Ishikawa (cell line): ENCODE measurements at regions not wholly inside any gene's neighbourhood (a gene's known extent, or its start where the extent isn't known, plus 50 kb on each side); places are given as distances from the start of the nearest gene placed in this dataset.

Source experiments
- CEBPB ChIP-seq: IDR thresholded peaks from 2 replicates; pipeline ENCODE4 v1.6.1; 2012
- CREB1 ChIP-seq: IDR thresholded peaks from 2 replicates; pipeline ENCODE4 v1.6.1; 2012; ENCODE audit warnings: low read depth
- EGR1 ChIP-seq: IDR thresholded peaks from 2 replicates; pipeline ENCODE4 v1.6.1; 2012
- EP300 ChIP-seq: IDR thresholded peaks from 2 replicates; pipeline ENCODE4 v1.6.1; 2012; ENCODE audit warnings: borderline replicate concordance
- FOXM1 ChIP-seq: IDR thresholded peaks from 2 replicates; pipeline ENCODE4 v1.6.1; 2012; ENCODE audit warnings: low read depth, borderline replicate concordance
- MAX ChIP-seq: IDR thresholded peaks from 2 replicates; pipeline ENCODE4 v1.6.1; 2012
- NFIC ChIP-seq: IDR thresholded peaks from 2 replicates; pipeline ENCODE4 v1.6.1; 2012
- RAD21 ChIP-seq: IDR thresholded peaks from 2 replicates; pipeline ENCODE4 v1.6.1; 2012; ENCODE audit warnings: low read depth
- REST ChIP-seq: IDR thresholded peaks from 2 replicates; pipeline ENCODE4 v1.6.1; 2012; ENCODE audit warnings: low read depth, mild to moderate bottlenecking
- TAF1 ChIP-seq: IDR thresholded peaks from 2 replicates; pipeline ENCODE4 v1.6.1; 2012; ENCODE audit warnings: low read depth, mild to moderate bottlenecking
- TCF12 ChIP-seq: IDR thresholded peaks from 2 replicates; pipeline ENCODE4 v1.6.1; 2012; ENCODE audit warnings: low read depth
- TEAD4 ChIP-seq: IDR thresholded peaks from 2 replicates; pipeline ENCODE4 v1.6.1; 2012
- USF1 ChIP-seq: IDR thresholded peaks from 2 replicates; pipeline ENCODE4 v1.6.1; 2012
- YY1 ChIP-seq: IDR thresholded peaks from 2 replicates; pipeline ENCODE4 v1.6.1; 2012; ENCODE audit warnings: low read depth
- ZBTB7A ChIP-seq: IDR thresholded peaks from 2 replicates; pipeline ENCODE4 v1.6.1; 2012; ENCODE audit warnings: low read depth

- TF ChIP-seq TAF1 (no peak), CEBPB (no peak), ZBTB7A (no peak), FOXM1 (no peak), RAD21 (no peak), NFIC (no peak), EGR1 (no peak), REST (no peak), EP300 (no peak), MAX (no peak), YY1 (no peak), USF1 (no peak), CREB1 (no peak), TEAD4 (no peak)
Measured at GRCh38 chr18:40883271-40883670, 1071.8 kb upstream of the PIK3C3 start.

GRCh38 chr18:40882468-40882867 is 1072.6 kb upstream of the PIK3C3 start:
- TF ChIP-seq ZBTB7A (no peak), EGR1 (no peak), YY1 (no peak), CREB1 (no peak), RAD21 (no peak), REST (no peak), MAX (no peak), CEBPB (no peak)

GRCh38 chr18:40878371-40878770 is 1076.7 kb upstream of the PIK3C3 start:
- TF ChIP-seq REST (no peak), TCF12 (no peak), MAX (no peak), YY1 (no peak), CEBPB (no peak), CREB1 (no peak), EP300 (no peak), EGR1 (no peak), RAD21 (no peak), TAF1 (no peak), FOXM1 (no peak), NFIC (no peak), ZBTB7A (no peak), TEAD4 (no peak), USF1 (no peak)

GRCh38 chr18:40877096-40877495 is 1077.9 kb upstream of the PIK3C3 start:
- TF ChIP-seq MAX (no peak), CEBPB (no peak), TAF1 (no peak), USF1 (no peak), NFIC (no peak), REST (no peak), ZBTB7A (no peak), TCF12 (no peak), TEAD4 (no peak), EGR1 (no peak), RAD21 (no peak), CREB1 (no peak), EP300 (no peak), FOXM1 (no peak)
